HG02885 (cell line): ENCODE measurements at regions not wholly inside any gene's neighbourhood (a gene's known extent, or its start where the extent isn't known, plus 50 kb on each side); places are given as distances from the start of the nearest gene placed in this dataset.
"Not testable (repeated sequence)": the region's sequence is repeated elsewhere in the genome, so short reads cannot be mapped to it uniquely, and the experiment has no call there.

Experiments used
- ATAC-seq: cut with Tn5 transposase; IDR thresholded peaks from one replicate; pipeline ENCODE4 v1.9.1; 2021; ENCODE audit warnings: mild to moderate bottlenecking; ENCODE audit not compliant: unreplicated experiment, poor library complexity

DNA sequence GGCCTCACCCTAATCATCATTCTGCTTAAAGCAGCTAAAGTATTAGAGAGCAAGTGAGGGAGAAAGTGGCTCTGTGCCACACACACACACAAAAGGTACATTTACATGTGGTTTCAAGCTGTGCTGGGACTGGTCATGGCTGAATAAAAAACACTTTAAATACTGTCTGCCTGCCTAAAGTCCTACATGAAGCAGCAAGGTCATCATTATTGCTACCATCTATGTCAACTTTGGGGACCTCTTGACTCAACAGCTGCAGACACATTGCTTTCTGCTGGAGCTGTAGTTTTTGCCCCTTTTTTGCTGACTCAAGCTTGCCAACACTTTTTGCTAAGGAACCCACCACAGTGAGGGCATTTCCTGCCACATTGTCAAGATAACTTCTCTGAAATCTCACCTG lies 1237.9 kb downstream of the ROBO2 start:
- peak; percentile 37 for ATAC-seq

DNA sequence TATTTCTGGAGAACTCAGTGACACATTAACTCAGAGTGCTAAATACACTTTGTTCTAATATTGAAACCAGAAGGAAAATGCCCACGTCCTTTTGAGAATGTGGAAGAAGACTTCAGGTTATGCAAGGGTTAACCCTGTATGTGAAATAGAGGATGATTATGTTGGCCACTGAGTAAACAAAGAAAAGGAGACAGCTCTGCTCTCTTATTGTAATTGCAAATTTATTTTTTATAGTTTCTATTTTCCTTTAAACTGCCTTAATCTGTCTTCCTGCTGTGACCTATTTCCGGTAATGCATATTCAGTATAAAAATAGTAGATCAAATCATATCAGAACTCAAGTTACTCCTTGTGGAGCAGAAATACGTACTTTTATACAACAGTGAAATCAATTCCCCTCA lies 1239.2 kb downstream of the ROBO2 start:
- ATAC-seq = no peak

DNA sequence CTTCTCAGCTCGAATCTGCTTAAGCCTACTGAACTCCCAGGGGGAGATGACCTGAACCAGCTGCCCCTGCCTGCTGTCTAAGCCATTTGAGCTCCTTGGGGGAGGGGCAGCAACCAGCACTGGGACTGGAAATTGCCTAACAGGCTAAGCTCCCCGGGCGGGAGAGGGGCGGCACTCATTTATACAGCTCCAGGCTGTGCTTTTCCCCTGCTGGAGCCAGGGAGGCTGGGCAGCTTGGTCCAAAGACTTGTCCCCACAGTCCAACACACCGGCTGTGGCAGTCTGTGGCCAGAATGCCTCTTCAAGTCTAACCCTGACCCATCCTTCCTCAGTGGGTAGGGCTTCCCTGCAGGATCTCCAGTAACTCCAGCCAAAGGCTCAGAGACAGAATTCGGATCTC lies 1241.5 kb downstream of the ROBO2 start:
- ATAC-seq = no peak

GRCh38 chr3:78283994-78284393 lies 1244.1 kb downstream of the ROBO2 start:
- no peak for ATAC-seq

DNA sequence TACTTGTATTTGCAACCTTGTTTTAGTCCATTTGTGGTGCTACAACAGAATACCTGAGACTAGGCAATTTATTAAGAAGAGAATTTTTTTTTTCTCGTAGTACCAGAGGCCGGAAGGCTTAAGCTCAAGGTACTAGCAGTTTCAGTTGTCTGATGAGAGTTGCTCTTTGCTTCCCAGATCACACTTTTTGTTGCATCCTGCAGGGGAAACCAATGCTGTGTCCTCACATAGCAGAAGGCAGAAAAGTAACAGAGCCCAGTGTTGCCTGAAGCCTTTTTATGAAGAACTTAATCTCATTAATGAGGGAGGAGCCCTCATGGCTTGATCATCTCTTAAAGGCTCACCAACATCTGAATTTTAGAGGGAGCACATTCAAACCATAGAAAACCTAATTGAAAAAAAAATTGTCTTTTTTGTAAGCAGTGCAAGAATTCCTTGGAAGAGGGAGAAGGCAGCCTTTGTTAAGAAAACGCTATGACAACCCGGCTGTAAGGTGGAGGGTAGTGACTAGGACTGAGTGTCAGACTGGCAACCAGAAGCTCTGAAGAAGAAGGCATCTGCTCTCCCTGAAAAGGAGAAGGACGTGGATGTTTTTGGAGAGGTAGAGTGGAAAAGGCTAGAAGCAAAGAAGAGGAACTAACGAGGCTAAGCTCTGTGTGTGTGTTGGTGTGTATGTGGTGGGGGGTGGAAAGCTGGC lies 1245.3 kb downstream of the ROBO2 start:
- ATAC-seq = no peak

DNA sequence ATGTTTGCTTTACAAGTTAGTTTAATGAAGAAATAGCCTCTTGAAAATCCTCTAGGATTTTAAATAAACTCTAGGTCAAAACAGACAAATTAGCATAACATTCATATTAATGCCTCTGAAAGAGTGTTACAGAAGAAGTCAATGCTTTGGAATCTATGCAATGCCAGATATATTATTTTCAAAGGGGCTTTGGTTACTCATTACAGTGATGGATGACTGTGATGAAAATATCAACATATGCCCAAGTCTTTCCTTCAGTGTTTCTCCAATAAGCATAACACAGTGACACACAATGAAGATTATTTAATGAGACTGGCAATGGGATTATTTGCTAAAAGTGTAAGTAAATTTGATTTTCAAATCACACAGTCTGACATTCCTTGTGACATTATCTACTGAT lies 1247.2 kb downstream of the ROBO2 start:
- ATAC-seq = no peak

DNA sequence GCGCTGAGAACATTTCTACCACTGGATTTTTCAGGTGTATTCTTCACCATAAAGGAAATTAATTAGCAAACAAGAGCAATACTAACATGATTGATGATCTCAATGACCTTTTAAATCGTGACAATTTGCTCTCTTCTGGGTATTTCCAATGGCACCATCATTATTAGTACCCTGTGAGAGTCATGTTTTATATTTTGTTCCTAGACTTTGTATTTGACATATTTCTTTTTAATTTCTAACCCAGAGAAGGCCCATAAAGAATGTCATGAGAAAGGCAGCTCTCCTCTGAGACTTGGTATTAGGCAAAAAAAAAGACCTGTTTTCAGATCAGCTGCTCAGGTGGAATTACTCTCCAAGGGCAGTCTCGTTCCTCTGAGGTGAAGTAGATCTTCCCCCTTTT lies 1253.4 kb downstream of the ROBO2 start:
- no peak for ATAC-seq

DNA sequence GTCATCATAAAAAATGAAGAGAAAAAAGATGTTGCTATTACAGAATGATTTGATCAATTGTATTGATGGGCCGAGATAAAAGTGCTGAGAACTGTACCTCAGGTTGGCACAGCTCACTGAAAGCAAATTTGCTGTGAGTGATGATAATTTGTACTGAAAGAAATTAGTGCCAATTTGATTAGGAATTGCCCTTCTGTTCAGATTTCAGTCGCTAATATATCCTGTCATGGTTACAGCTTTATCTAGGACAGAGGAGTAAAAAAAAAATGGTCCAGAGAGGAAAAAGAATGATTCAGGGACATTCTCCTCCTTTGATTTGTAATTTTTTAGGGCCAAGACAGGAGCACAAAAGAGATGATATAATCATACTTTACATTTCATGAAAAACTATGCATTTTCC lies 1264.2 kb downstream of the ROBO2 start:
- ATAC-seq = no peak

- no peak for ATAC-seq
Measured at GRCh38 chr3:78312851-78313250, 1273.0 kb downstream of the ROBO2 start.

DNA sequence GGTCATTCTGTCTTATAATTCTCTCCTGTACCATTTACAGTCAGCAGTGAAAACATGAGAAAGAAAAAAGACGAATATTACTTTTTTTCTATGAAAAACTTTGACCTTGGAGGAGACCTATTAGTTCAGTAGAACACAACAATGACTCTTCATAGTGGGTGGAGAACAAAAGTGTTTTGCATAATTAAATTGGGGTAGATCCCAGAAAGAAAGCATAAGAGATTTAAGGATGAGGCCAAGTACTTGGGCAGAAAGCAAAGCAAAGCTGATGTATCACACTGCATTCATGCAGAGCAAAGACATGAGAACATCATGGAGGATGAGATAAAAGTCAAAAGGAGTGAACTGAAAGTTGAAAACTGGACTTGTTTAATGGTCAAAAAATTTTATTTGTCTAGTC lies 1273.4 kb downstream of the ROBO2 start:
- ATAC-seq = no peak

DNA sequence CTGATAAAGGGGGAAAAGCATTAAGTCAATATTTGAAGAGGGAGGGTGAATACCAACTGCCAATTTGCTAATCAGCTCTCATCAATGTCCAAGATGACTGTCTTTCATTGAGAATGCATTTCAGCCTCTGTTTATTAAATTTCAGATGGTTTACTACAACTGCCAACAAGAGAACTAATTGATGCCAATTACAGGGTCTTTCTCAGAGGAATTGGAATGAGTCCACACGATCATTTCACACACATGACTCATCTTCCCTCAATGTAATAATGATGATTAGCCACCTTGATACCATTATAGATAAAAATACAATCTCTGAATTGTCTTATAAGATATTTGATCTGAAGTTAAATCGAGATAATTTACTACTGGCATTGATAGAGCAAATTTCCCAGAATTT lies 1274.4 kb downstream of the ROBO2 start:
- no peak for ATAC-seq

- no peak for ATAC-seq
Measured at GRCh38 chr3:78317774-78318173, 1277.9 kb downstream of the ROBO2 start.

DNA sequence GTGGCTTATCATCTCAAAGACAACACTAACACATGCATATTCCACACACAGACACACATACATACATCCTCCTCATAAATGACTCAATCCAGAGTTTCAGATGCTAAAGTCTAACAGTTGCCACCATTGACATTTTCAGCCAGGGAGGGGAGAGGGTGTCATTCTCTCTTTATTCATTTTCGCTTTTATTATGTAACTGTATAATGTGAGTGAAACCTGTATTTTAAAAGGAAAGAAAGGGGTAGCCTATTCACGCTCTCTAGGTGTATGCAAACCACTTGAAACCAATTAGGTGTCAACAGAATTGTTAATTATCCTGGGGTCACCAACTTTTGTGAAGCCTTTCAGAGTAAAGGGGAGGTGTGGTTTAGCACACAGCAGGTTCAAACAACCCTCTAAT lies 1282.9 kb downstream of the ROBO2 start:
- peak; percentile 89 for ATAC-seq

DNA sequence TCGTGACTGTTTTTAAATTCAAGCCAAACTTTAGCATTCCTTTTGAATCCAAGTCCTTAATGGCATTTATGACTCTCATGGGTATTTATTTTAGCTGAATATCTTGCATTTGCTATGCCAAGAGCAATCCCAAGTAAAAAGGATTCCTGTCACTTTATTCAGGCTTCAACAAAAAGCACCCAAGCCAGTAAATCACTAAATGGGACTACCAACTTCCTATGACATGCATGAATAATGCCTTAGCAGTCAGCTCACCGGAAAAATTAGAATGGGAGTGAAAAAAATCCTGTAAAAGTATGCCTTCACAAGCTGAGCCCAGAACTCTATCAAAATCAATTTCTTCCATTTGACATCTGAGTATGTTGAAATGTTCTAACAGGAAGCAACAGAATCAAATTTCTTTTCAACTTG lies 1297.9 kb downstream of the ROBO2 start:
- no peak for ATAC-seq

DNA sequence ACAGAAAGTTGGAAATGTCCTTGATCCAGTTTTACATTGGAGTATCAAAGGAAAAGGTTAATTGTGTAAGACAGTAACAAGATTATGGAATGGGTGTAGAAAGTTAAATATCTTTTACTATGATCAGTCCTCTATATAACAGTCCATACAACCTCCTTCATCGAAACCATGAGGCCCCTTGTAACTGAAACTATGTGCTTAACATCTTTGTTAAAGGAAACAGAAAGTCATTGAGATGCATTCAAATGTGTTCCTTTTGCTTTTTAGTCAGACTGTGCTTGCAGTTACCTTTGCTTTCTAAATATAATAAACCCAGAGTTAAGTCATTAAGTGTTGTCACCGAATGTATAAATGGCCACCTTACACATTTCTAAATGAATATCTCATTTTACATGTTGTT lies 1298.5 kb downstream of the ROBO2 start:
- ATAC-seq = peak; percentile 100

- no peak for ATAC-seq
Measured at GRCh38 chr3:78343221-78343620, 1303.3 kb downstream of the ROBO2 start.

- ATAC-seq = not testable (repeated sequence)
Measured at GRCh38 chr3:78344267-78344666, 1304.4 kb downstream of the ROBO2 start.

DNA sequence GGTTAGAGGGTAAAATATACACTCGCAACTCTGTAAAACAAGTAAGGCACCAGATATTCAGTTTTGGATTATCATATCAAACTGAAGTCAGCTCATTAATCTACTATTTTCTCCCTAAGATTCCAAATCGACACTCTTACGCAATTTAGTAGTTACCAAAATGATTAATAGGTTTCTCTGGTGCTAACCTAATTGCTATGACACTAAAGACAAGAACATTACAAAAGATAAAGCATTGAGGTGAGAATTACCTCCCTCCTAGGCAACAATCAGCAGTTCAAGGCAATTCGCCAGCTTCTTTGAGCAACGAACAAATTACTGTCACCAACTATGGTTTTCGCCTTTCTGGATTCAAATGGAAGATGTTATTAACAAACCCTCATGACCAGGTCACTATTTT lies 1305.0 kb downstream of the ROBO2 start:
- no peak for ATAC-seq

- ATAC-seq = no peak
Measured at GRCh38 chr3:78347176-78347575, 1307.3 kb downstream of the ROBO2 start.

DNA sequence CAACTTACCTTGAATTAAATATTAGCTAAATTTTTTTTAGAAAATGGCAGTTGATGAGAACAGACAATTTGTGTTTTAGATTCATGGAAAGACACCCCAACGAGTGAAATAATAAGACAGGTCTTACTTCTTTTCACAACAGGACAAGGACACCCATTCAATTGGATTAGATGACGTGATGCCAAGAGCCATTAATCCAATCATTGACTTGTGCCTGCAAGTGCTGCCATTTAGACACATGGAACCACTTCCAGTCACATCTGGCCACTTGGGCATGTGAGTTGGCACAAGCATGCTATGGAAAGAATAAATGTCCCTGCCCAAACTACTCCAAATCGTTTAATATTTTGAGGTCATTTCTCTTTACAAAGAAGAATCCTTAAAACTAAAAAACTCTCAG lies 1308.8 kb downstream of the ROBO2 start:
- no peak for ATAC-seq

GRCh38 chr3:78349571-78349970 lies 1309.7 kb downstream of the ROBO2 start:
- no peak for ATAC-seq

GRCh38 chr3:78351334-78351733 lies 1311.4 kb downstream of the ROBO2 start:
- no peak for ATAC-seq

GRCh38 chr3:78353231-78353630 lies 1313.3 kb downstream of the ROBO2 start:
- ATAC-seq = no peak
